PC-9 (cell line): ENCODE measurements at regions not wholly inside any gene's neighbourhood (a gene's known extent, or its start where the extent isn't known, plus 50 kb on each side); places are given as distances from the start of the nearest gene placed in this dataset.
"Not testable (repeated sequence)": the region's sequence is repeated elsewhere in the genome, so short reads cannot be mapped to it uniquely, and the experiment has no call there.

ENCODE experiments used
- BruUV-seq: library from RNA; stranded (reverse); fragments of 400-500 nt; replicated peaks from 2 replicates; lab custom pipeline; 2021; lab: Mats Ljungman, UMichigan
- CTCF ChIA-PET: fragments of 300-600 bp; sonication (Branson Sonifier 250); formaldehyde crosslinking; loops from one replicate; lab custom pipeline; 2022; ENCODE audit warnings: antibody characterized with exemption; lab: Charles Lee
- POLR2A ChIA-PET: fragments of 300-600 bp; sonication (Branson Sonifier 250); formaldehyde crosslinking; loops from one replicate; lab custom pipeline; 2022; ENCODE audit warnings: antibody characterized with exemption; ENCODE audit not compliant: unreplicated experiment; lab: Charles Lee
- DNase-seq, 2 experiments: peaks; one replicate each; pipeline versions ENCODE4 v3.0.0 to v3.0.0-alpha.2; 2015 to 2022; ENCODE audit warnings: mixed read lengths in 1 of 2
- H2AFZ ChIP-seq: fragments of 200-600 bp; sonication (generic); 2 replicates; pipeline ENCODE4 v1.8.1; 2017; ENCODE audit warnings: antibody characterized with exemption
- H3F3A ChIP-seq: fragments of 200-600 bp; sonication (generic); 2 replicates; pipeline ENCODE4 v1.8.1; 2017; ENCODE audit warnings: antibody characterized with exemption, mild to moderate bottlenecking, low read depth; ENCODE audit not compliant: insufficient read depth
- H3K27ac ChIP-seq: fragments of 200-600 bp; sonication (generic); 2 replicates; pipeline ENCODE4 v1.6.1; 2016; ENCODE audit warnings: mixed run types
- H3K27me3 ChIP-seq: fragments of 200-600 bp; sonication (generic); 2 replicates; pipeline ENCODE4 v1.6.1; 2016; ENCODE audit warnings: low read depth, mixed run types; ENCODE audit not compliant: insufficient read depth
- H3K36me3 ChIP-seq: fragments of 200-600 bp; sonication (generic); 2 replicates; pipeline ENCODE4 v1.6.1; 2016; ENCODE audit warnings: low read depth, mixed run types
- H3K4me1 ChIP-seq: fragments of 200-600 bp; sonication (generic); replicated peaks from 2 replicates; pipeline ENCODE4 v1.6.1; 2016; ENCODE audit warnings: mixed run types; ENCODE audit not compliant: insufficient read depth
- H3K4me2 ChIP-seq: fragments of 200-600 bp; sonication (generic); 2 replicates; pipeline ENCODE4 v1.6.1; 2017; ENCODE audit warnings: mixed run types
- H3K4me3 ChIP-seq: fragments of 200-600 bp; sonication (generic); 2 replicates; pipeline ENCODE4 v1.6.1; 2016; ENCODE audit warnings: mixed run types
- H3K79me2 ChIP-seq: fragments of 200-600 bp; sonication (generic); 2 replicates; pipeline ENCODE4 v1.6.1; 2017; ENCODE audit warnings: low read depth, mixed run types
- H3K9me2 ChIP-seq: fragments of 200-600 bp; sonication (generic); 2 replicates; pipeline ENCODE4 v1.8.1; 2017; ENCODE audit warnings: mild to moderate bottlenecking; ENCODE audit not compliant: insufficient read depth
- H3K9me3 ChIP-seq: fragments of 200-600 bp; sonication (generic); 2 replicates; pipeline ENCODE4 v1.8.1; 2016; ENCODE audit warnings: low read depth; ENCODE audit not compliant: insufficient read depth
- H4K20me1 ChIP-seq: fragments of 200-600 bp; sonication (generic); 2 replicates; pipeline ENCODE4 v1.8.1; 2017; ENCODE audit not compliant: insufficient read depth
- CTCF ChIP-seq: fragments of 200-600 bp; sonication (generic); conservative IDR thresholded peaks from 2 replicates; pipeline ENCODE4 v1.6.1; 2017; ENCODE audit warnings: mixed run types, antibody characterized with exemption, mild to moderate bottlenecking, moderate library complexity
- EZH2 ChIP-seq: fragments of 200-600 bp; sonication (generic); IDR thresholded peaks from 2 replicates; pipeline ENCODE4 v1.8.0; 2017; ENCODE audit warnings: antibody characterized with exemption, low read depth
- intact Hi-C: fragments of 100-400 bp; cut with micrococcal nuclease; formaldehyde crosslinking; loops from one replicate; pipeline ENCODE4 v1.10.0; 2022; ENCODE audit not compliant: unreplicated experiment

- H3K4me2 ChIP-seq = no peak overlapping the region
These were observed 635.6 kb downstream of the EPM2A start for GRCh38 chr6:145099713-145100112.

GRCh38 chr6:145110109-145110508, 625.2 kb downstream of the EPM2A start:
- Histone ChIP-seq H4K20me1 (no peaks in the 10 kb centered on the region), H3F3A (peaks cover 3% of the 10 kb centered on the region; the same call in 1 of the 2 replicates), H3K4me3 (no peak overlapping the region), H3K9me3 (peaks cover 4% of the 10 kb centered on the region; the same call in 1 of the 2 replicates), H3K27me3 (no peaks in the 10 kb centered on the region), H3K4me2 (peak overlapping the region; percentile 11; the same call in 1 of the 2 replicates), H3K27ac (no peak overlapping the region), H3K9me2 (no peaks in the 10 kb centered on the region), H3K36me3 (no peaks in the 10 kb centered on the region), H2AFZ (peak overlapping the region; percentile 66; the same call in 1 of the 2 replicates), H3K79me2 (no peaks in the 10 kb centered on the region), H3K4me1 (peaks cover 15% of the 10 kb centered on the region)
- ChIA-PET CTCF (interaction anchor here (0.7 kb wide), 1 partner anchor 467 kb away, joined by 4 read pairs; no protein-coding TSS in a partner anchor), POLR2A (no interaction called here)
- TF ChIP-seq EZH2 = no peak
- TF ChIP-seq CTCF = no peak
- BruUV-seq = no TSS peak
- intact Hi-C loops = no loop called here
- peak; percentile 49 to 59 for DNase-seq

More at GRCh38 chr6:145099713-145100112, 635.6 kb downstream of the EPM2A start:
- Histone ChIP-seq H3K27ac (no peak overlapping the region), H3K4me1 (no peaks in the 10 kb centered on the region), H3K79me2 (no peaks in the 10 kb centered on the region), H3K27me3 (no peaks in the 10 kb centered on the region), H4K20me1 (no peaks in the 10 kb centered on the region), H3K4me3 (no peak overlapping the region), H3K9me3 (no peaks in the 10 kb centered on the region), H3F3A (no peaks in the 10 kb centered on the region), H3K36me3 (no peaks in the 10 kb centered on the region), H2AFZ (no peak overlapping the region), H3K9me2 (no peaks in the 10 kb centered on the region)
- TF ChIP-seq CTCF (no peak), EZH2 (no peak)
- BruUV-seq = no TSS peak
- DNase-seq = no peak
- intact Hi-C loops = no loop called here
- ChIA-PET POLR2A (no interaction called here), CTCF (no interaction called here)

- H3K9me2 ChIP-seq, POLR2A ChIA-PET, BruUV-seq, intact Hi-C loops, H2AFZ ChIP-seq, DNase-seq, H3K4me2 ChIP-seq, H4K20me1 ChIP-seq, H3K27ac ChIP-seq, H3K4me3 ChIP-seq, CTCF ChIA-PET, H3K27me3 ChIP-seq, H3K79me2 ChIP-seq, H3K36me3 ChIP-seq, H3F3A ChIP-seq, H3K9me3 ChIP-seq: not testable (repeated sequence)
- peaks cover 15% of the 10 kb centered on the region for H3K4me1 ChIP-seq
These were observed 623.9 kb downstream of the EPM2A start for GRCh38 chr6:145111407-145111806.

- Histone ChIP-seq H3K79me2 (no peaks in the 10 kb centered on the region), H3K4me3 (no peak overlapping the region), H2AFZ (no peak overlapping the region), H3K4me1 (peaks cover 15% of the 10 kb centered on the region), H4K20me1 (no peaks in the 10 kb centered on the region), H3K27ac (no peak overlapping the region), H3K4me2 (no peak overlapping the region), H3K27me3 (no peaks in the 10 kb centered on the region), H3F3A (peaks cover 3% of the 10 kb centered on the region; the same call in 1 of the 2 replicates), H3K9me3 (peaks cover 4% of the 10 kb centered on the region; the same call in 1 of the 2 replicates), H3K36me3 (no peaks in the 10 kb centered on the region), H3K9me2 (no peaks in the 10 kb centered on the region)
- no TSS peak for BruUV-seq
- CTCF ChIA-PET = no interaction called here
- POLR2A ChIA-PET = interaction anchor here (0.6 kb wide), 1 partner anchor 276 kb away, joined by 3 read pairs; no protein-coding TSS in a partner anchor
- DNase-seq = no peak
- TF ChIP-seq EZH2 = no peak
- TF ChIP-seq CTCF = no peak
- intact Hi-C loops = no loop called here
These were observed 622.6 kb downstream of the EPM2A start for GRCh38 chr6:145112711-145113148.
